ENCODE measurements at regions not wholly inside any gene's neighbourhood (a gene's known extent, or its start where the extent isn't known, plus 50 kb on each side); places are given as distances from the start of the nearest gene placed in this dataset.
"Not testable (repeated sequence)": the region's sequence is repeated elsewhere in the genome, so short reads cannot be mapped to it uniquely, and the experiment has no call there.

- DNase-seq = no peak
Observed at GRCh38 chr10:108568824-108569223, 1354.5 kb downstream of the XPNPEP1 start.

- DNase-seq = no peak
Observed at GRCh38 chr10:108567899-108568752, 1355.2 kb downstream of the XPNPEP1 start.

- DNase-seq = no peak
Observed at GRCh38 chr10:108566316-108567107, 1356.8 kb downstream of the XPNPEP1 start.

GRCh38 chr10:108562105-108562504 lies 1361.2 kb downstream of the XPNPEP1 start:
- no peak for DNase-seq

- no peak for DNase-seq
Observed at GRCh38 chr10:108561649-108562048, 1361.7 kb downstream of the XPNPEP1 start.

- no peak for DNase-seq
Observed at GRCh38 chr10:108560488-108560887, 1362.8 kb downstream of the XPNPEP1 start.

GRCh38 chr10:108556186-108556585 lies 1367.1 kb downstream of the XPNPEP1 start:
- DNase-seq = no peak

GRCh38 chr10:108545921-108546320 lies 1377.4 kb downstream of the XPNPEP1 start:
- DNase-seq = no peak

GRCh38 chr10:108544500-108545120 lies 1378.7 kb downstream of the XPNPEP1 start:
- peak; percentile 66 for DNase-seq

GRCh38 chr10:108533551-108533950 lies 1369.0 kb upstream of the SORCS1 start:
- not testable (repeated sequence) for DNase-seq

GRCh38 chr10:108523016-108523800 lies 1358.7 kb upstream of the SORCS1 start:
- no peak for DNase-seq

GRCh38 chr10:108521827-108522492 lies 1357.5 kb upstream of the SORCS1 start:
- DNase-seq = no peak

GRCh38 chr10:108515821-108516220 lies 1351.3 kb upstream of the SORCS1 start:
- no peak for DNase-seq

GRCh38 chr10:108500396-108500795 lies 1335.9 kb upstream of the SORCS1 start:
- no peak for DNase-seq

- no peak for DNase-seq
Observed at GRCh38 chr10:108496106-108496505, 1331.6 kb upstream of the SORCS1 start.

GRCh38 chr10:108490944-108491343 lies 1326.4 kb upstream of the SORCS1 start:
- DNase-seq = no peak

- no peak for DNase-seq
Observed at GRCh38 chr10:108471420-108471819, 1306.9 kb upstream of the SORCS1 start.

GRCh38 chr10:108469940-108470339 lies 1305.4 kb upstream of the SORCS1 start:
- DNase-seq = peak; percentile 15

- peak; percentile 50 for DNase-seq
Observed at GRCh38 chr10:108465871-108466641, 1301.5 kb upstream of the SORCS1 start.

GRCh38 chr10:108462005-108462404 lies 1297.5 kb upstream of the SORCS1 start:
- DNase-seq = no peak

GRCh38 chr10:108454793-108455192 lies 1290.3 kb upstream of the SORCS1 start:
- DNase-seq = no peak
